GM21723 (cell line): ENCODE measurements at regions not wholly inside any gene's neighbourhood (a gene's known extent, or its start where the extent isn't known, plus 50 kb on each side); places are given as distances from the start of the nearest gene placed in this dataset.

ENCODE experiments used
- ATAC-seq: cut with Tn5 transposase; IDR thresholded peaks from one replicate; pipeline ENCODE4 v1.9.1; 2021; ENCODE audit warnings: mild to moderate bottlenecking, moderate library complexity; ENCODE audit not compliant: unreplicated experiment

DNA sequence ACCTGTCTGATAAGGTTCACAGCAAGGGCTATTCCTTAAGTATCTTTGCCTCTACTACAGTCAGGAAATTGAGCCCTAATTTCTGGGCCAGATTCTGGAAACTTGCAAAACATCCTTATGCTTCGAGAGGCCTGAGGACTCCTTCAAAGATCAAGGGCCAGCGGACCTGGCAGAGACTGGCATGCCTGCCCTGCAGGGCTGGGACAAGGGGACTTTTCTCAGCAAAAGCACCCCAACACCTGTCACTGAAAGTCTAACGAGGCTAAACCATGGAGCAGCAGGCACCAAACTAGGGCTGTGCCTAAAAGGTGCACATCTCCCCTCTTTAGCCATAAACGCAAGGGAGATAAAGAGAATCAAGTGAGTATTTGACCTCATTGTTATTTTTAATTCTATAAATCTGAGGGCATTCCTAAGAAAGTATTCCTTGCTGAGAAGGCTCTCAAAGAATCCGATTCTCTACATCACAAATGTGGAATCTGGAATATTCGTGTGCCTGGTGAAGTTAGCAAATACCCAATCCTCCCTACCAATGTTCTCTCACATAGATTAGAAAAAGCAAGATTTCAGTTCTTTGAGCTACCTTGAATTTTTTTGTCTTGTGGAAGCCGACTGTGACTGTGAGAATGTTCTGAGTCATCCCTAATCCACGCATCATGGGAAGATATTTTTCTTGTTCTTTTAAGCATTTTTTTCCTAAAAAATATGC, 328.2 kb upstream of the NOVA1 start:
- no peak for ATAC-seq

DNA sequence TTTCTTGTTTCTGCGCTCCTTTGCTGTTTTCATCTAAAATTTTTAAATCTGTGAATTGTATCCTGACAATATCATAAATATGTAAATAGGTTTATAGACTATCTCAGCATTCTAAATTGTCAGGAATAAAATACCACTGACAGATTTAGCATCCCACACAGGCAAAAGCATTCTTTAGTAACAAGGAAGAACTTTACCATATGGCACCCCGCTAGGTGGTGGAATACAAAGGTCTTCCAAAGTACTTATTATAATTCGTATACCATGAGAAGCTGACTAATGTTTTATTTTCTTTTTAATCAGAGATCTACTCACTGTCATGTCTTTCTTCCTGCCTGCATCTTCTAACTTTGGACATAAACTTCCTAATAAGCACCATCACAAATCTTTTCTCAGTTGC, 328.8 kb upstream of the NOVA1 start:
- no peak for ATAC-seq

DNA sequence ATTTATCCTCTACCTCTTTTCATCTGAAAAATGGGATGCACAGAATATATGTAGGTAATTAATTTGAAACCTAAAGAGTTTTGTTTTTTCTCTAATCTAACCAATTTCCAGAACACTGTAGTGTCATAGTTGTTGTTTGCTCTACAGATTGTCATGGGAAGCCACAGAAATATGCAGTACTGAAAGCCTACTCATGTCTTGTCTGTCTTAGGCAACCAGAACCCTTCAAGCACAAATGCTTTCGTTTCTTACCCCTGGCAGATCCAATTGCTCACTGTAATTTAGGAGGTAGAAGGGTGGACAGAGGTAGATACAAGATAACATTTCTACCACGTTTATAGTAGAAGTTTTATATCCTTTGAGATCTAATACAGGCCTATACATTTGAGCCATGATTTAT, 330.2 kb upstream of the NOVA1 start:
- no peak for ATAC-seq

DNA sequence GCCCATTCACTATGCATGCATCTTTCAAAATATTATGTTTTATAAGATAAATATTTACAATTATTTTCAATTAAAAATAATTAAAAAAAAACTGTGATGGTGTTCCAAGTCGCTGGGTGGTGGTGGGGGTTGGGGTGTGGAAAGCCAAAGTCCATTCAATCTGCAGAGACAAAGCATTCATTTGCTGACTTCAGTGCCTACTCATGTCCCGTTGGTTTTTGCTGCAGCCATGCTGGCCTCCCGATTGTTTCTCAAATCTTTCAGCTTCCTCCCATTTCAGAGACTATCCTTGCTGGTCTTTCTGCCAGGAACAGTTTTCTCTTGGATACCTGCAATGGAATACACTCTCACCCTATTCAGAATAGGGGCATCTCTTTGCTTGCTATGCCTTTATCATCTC, 331.5 kb upstream of the NOVA1 start:
- no peak for ATAC-seq

DNA sequence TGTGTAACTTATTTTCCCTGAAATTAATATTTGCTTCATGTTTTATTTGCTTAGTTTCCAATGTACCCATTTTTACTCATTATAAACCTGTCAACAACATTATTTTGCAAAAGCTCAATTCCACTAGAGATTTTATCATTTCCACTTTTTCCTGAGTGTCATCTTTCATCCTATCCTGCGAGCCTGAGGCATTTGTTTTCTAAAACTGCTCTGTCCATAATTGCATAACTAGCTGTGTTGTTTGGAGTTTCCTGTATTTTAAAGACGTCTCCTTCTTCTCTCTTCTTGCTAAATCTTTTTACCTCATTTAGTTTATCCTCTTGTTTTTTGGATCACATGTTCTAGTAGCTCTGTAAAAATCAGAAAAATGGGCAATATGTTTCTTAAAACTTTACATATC, 332.7 kb upstream of the NOVA1 start:
- ATAC-seq, result no peak

DNA sequence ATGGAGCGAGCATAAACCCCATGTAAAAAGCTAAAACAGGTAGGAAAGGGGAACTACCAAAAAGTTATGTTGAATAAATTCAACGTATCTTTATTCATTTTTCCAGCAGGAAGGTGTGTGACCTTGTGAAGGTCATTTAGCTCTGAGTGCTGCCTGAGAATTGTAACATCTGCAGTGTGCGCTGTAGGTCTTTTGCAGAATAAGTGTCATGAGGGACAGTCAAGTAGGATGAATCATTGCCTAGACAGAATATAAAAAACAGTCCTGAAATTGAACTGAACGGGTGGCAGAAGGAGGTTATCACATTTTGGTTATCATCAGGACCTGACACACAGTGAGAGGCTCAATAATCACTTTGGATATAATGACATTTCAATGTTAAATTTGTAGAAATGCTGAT, 334.8 kb upstream of the NOVA1 start:
- ATAC-seq, result no peak

DNA sequence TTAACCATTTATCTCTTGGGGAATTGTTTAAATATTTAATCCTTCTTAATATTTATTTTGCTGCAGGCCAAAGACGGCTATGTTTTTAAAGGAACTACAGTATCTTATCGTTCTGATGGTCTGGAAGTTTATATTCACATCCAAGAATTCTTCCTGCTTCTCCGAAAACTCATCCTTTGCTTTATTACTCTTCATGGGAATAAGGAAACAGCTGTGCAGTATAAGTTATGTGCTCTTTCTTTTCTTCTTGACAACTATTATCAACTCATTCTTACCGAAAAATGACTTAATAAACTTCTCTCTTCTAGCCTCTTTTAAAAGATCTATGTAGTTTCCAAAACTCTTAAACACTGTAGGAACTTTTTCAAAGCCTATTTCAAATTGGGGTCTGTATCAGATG, 335.6 kb upstream of the NOVA1 start:
- ATAC-seq, result no peak

DNA sequence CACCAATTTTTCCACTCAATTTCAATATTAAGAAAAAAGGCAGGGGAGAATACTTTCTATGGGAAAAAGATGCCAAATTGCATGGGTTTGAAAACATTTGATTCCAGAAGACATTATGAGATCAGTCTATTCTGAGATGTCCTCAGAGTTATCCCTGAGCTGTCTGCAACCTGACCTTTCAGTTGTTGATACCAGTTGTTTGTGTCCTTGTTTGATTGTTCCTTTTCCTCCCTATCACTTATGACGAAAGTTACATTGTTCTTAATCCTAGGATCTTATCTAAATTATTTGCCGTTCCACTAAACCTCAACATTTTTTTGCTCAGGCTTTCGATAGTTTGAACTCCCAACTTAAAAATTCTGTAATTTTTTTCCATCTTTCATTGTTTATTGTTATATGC, 336.3 kb upstream of the NOVA1 start:
- ATAC-seq, result no peak

DNA sequence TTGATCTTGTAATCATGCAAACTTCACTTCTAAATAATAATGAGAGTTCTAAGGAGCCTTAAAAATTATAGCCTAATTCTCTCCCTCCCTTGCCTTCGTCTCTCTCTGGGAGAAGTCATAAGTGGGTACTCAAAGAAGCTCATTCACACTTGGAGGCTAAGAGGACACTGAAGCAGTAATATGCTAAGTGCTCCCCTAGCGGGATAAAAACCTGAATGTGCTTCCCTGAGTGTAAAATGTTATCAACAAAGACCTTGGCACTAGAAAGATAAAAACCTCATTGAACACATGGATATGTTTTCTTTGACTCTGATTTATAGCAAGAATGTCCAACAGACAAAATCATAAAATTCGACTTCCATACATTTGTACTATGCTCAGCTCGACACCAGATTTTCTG, 337.9 kb upstream of the NOVA1 start:
- ATAC-seq, result no peak

DNA sequence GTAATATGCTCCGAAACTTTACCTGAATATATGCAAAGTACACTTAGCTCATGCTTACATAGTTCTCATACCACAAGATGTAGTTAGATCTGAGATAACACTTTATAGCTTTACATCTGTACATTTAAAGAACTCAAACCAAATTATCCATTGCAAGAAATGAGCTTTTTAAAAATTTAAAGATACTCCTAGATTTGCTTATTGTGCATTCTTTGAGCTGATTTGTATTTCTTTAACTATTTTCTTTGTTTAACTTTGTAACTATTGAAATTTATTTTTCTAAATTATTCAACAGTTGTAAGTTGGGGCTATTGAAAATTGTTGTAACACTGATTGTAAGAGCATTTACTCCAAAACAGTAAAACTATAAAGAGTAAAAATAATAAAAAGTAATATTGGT, 340.2 kb upstream of the NOVA1 start:
- ATAC-seq, result no peak

DNA sequence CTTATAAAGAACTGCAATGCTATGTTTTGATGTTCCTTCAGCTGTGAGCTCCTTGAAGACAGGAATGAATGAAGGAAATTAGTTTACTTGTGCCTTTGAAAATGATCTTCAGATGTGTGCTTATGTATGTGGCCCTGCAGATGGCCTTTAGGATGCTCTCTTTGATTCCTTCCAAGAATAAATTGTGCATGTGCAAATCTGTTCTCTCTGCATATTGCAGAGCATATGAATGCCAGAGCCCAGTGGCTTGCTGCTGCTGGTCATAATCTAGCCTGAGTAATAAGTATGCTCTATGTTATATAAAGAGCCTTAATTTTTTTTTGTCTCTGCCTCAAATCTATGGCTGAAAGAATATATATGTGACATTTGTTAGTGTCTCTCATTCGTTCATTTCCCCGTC, 341.9 kb upstream of the NOVA1 start:
- ATAC-seq, result no peak

DNA sequence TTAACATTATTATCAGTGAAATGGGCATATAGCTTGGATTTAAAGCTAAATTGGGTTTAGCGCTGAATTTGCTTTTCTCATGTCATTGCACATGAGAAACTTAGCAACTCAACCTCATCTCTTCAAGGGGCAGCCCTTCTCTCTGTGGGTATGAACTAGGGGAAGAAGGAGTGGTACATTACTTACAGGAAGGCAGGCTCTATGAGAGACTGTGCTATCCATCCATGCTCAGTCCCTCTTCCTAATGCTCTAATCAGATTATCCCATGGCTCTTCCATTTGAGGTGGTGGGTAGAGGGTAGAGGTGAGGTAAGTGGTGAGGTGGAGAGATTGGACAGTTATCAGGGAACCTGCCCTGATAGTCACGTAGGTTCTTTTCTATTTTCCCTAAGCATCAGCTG, 343.7 kb upstream of the NOVA1 start:
- ATAC-seq, result no peak

DNA sequence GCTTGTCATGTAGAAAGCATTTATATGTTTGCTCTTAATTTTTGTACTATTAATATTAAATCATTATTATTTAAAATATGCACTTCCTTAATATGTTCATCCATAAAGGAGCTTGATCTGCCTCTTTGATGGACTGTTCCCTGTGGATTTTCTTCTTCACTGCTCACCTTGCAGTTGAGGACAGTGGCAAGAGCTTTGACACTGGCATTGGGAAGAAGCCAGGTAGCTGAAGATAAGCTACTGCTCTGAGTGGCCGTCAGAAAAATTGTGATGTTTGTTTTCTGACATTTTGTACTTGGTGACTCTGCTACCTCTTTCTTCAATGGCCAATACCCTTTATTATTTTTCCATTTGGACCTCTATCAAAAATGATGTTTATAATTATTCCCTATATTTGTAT, 349.4 kb upstream of the NOVA1 start:
- no peak for ATAC-seq

DNA sequence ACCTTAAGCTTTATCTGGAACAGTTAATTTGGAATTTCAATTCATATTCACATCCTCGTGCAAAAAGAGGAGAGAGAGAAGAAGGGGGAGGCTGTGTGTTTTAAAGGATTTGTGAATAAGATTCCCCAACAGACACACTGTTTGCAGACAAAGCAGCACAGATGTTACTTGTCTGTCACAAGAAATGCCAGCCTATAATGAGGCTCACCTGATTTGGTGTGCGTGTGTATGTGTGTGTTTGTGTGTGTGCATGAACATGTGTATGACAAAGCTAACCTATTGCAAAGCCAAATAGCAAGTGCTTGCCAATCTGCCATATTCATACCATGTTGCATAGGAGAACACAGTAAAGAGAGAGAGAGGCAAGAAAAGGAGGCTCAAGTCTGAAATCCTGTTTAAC, 361.6 kb upstream of the NOVA1 start:
- ATAC-seq, result no peak

DNA sequence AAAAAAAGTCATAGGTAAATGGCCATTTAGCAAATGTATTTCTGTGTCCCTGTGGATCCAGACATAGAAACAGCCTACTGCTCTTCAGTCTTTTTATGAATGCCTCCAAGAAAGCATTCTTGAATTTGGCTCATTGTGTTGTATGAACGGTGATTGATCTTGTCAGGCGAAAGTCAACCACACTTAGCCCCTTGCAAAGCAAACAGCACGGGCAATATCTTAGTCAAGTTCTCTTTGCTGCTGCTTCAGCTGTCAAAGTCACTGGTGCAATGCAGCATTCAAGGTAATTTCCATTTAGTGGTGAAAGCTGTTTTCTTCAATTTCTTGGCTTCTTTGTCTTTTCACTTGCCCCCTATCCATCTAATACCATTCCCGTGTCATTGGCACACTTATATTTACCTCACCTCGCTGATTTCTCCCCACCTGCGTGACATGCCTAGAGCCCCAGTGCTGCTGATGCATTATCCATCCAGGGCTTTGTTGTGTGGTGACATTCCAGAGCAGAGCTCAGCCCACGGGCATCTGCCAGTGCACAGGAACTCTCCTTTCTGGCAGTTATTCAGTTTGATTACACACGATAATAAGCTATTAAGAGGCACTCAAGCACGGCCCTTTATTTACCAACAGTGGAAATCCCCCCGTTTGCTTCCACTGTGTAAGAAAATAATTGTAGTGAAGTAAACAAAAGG, 362.3 kb upstream of the NOVA1 start:
- no peak for ATAC-seq

DNA sequence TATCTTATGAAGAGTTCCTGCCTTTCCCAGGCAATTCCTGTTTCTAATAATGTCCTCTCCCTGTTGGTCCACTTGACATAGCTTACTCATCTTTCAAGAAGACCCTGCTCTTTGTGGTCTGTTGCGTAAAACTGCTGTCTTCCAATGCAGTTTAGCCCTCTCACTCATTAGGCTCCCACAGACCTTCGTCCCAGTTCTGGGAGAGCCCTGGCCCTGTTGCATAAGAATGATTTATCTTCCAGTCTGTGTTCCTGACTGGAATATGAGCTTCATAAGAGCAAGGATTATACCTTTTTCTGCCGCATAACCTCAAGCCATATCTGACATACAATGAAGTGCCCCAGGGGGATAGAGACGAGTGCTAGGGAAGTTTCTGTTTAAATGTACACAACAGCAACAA, 365.9 kb upstream of the NOVA1 start:
- no peak for ATAC-seq

DNA sequence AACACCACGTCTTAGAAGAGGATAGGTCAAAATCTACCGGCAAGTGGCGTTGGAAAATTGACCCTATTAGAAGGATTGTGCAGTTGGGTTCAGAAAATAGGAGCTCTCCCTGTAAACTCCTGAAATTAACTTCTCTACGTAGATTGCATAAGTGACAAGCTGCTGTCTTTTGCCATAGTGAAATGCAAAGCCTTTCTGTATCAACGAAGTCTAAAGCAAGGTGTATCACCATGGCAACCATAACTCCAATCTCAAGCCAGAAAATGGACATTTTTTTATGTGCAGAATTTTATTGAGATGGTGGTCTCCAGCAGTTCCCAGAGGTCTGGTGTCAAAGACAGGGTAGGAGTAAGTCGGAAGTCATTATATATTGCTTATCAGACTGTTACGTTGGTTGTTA, 367.7 kb upstream of the NOVA1 start:
- ATAC-seq, result no peak

DNA sequence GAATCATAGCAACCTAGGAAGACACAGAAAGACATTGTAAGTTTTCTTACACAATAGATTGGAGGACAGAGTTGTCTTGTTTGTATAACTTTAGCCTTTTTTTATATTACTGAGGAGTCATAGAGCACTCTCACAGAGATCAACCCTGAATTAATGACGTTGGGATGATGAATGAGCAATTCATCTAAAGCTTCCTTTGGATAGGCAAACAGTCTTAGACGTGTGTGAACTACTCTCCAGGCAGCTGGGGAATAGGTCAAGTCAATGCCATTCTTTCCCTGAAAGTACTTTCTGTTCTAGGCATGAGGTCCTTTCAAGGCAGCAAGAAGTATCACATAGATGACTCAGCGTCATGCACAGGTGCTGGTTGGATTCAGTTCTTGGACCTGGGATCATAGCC, 369.1 kb upstream of the NOVA1 start:
- no peak for ATAC-seq

DNA sequence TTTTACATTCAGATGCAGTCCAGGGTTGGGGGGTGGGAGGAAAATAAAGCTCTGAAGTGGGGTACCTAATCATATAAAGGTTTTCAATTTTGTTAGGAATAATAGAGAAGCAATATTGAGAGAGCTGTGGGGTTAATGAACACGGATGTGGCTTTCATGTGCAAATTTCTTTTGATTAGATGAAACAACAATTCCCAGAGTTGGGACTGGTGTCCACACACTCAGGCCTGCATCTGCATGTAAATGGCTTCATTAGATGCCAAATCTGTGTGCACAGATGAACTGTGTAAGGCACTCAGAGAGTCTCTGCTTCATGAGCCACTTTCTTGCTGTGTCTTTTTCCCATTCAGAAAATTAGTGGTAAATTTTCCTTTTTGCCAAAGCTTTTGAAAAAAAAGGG, 377.1 kb upstream of the NOVA1 start:
- ATAC-seq, result no peak

DNA sequence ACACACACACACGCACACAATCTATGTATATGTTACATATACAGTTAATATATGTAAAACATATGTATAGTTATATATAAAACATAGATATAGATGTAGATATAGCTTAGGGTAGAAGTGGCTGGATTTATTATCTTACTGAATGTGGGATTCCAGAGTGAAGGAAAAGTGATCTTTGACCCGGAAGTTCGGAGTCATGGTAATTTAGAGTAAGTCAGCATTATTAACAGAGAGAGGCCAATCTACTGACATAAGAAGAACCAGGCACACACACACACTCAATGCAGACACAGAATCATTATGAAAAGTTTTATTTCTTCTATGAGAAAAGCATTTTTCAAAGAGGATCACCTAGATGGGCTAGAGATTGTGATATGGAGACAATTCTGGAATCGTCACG, 384.2 kb upstream of the NOVA1 start:
- ATAC-seq, result no peak

DNA sequence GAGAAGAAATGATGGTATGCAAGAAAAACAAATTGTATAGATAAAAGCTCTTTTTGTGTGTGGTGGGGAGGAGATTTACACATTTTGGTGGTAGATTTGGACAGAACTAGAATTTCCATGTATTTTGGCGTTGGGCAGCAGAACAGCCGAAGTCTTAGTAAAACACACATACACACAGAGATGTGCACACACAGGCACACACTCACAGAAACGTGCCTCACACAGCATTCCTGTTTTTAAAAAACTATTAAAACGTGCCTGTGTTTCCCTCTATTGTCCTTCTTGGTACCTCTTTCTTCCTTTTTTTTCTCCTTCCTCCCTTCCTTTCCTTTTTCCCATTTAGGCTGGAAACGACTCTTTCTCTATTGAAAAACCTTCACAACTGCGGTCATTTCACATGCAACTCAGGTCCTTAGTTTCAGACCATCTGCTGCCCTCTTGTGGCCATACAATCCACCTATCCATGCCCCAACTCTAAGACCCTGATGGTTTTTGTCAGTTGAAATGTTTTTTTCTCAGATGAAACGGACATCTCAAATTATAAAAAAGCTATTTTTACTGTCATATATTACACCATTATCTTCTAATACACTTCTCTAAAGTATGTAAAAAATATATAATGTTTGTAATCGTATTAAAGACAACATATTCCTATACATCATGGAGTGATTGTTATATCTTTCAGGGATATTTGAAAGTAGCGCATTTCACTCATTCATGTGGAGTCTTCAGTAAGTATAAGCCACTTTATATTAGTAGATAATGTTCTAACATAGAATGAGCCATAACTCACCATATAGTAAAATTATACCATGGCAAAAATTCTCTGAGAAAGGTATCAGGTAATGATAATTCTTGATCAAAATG, 386.7 kb upstream of the NOVA1 start:
- ATAC-seq, result peak; percentile 46

DNA sequence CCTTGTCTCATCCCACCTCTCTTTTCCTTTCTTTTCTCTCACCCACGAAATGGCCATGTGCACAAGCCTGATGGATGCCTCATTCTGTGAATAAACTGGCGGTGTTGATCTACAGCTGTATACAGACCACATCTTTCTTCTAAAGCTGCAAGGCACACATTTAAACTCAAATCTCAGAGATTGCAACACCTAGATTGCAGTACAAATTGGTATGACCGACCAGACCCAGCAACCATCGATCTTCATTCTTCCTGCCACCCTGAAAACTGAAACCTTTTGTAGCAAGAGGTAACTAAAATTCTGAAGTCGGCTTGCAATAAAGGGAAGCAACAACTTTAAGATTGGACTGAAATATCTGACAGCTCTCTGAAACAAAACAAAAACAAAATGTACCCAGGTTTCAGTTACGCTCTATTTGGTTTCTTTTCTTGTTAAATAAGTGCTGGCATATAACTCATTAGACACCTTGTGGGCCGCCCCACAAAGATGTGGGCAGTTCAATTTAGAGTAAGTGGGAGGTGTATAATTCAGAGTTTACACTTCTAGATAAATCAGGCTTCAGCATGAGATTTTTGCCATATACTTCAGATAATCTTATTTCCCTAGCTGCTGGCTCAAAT, 390.0 kb upstream of the NOVA1 start:
- ATAC-seq, result no peak
